HG02970 (cell line): ENCODE measurements at regions not wholly inside any gene's neighbourhood (a gene's known extent, or its start where the extent isn't known, plus 50 kb on each side); places are given as distances from the start of the nearest gene placed in this dataset.
A peak's percentile ranks its signal among the peaks of the same experiment; 100 is the strongest.

Experiments
- ATAC-seq: cut with Tn5 transposase; IDR thresholded peaks from one replicate; pipeline ENCODE4 v1.9.1; 2021; ENCODE audit warnings: mild to moderate bottlenecking, moderate library complexity, moderate number of reproducible peaks; ENCODE audit not compliant: unreplicated experiment, low FRiP score

GRCh38 chr13:79267560-79267959 lies 138.5 kb downstream of the RBM26 start:
- no peak for ATAC-seq

- ATAC-seq, result no peak
Measured at GRCh38 chr13:79258489-79258888, 147.6 kb downstream of the RBM26 start.

GRCh38 chr13:79246578-79246949 lies 159.5 kb downstream of the RBM26 start:
- no peak for ATAC-seq

GRCh38 chr13:79245937-79246577 lies 160.0 kb downstream of the RBM26 start:
- ATAC-seq, result no peak

GRCh38 chr13:79241697-79242096 lies 164.4 kb downstream of the RBM26 start:
- no peak for ATAC-seq

GRCh38 chr13:79237981-79238380 lies 168.1 kb downstream of the RBM26 start:
- no peak for ATAC-seq

GRCh38 chr13:79231887-79232286 lies 174.2 kb downstream of the RBM26 start:
- no peak for ATAC-seq

GRCh38 chr13:79229761-79230160 lies 176.3 kb downstream of the RBM26 start:
- no peak for ATAC-seq

GRCh38 chr13:79228972-79229371 lies 177.1 kb downstream of the RBM26 start:
- no peak for ATAC-seq

GRCh38 chr13:79227418-79227817 lies 178.6 kb downstream of the RBM26 start:
- ATAC-seq, result peak; percentile 51

- no peak for ATAC-seq
Measured at GRCh38 chr13:79226938-79227337, 179.1 kb downstream of the RBM26 start.

- ATAC-seq, result no peak
Measured at GRCh38 chr13:79226250-79226649, 179.8 kb downstream of the RBM26 start.

GRCh38 chr13:79225487-79226232 lies 180.4 kb downstream of the RBM26 start:
- no peak for ATAC-seq

GRCh38 chr13:79222427-79223205 lies 183.4 kb downstream of the RBM26 start:
- no peak for ATAC-seq

GRCh38 chr13:79212064-79212619 lies 193.9 kb downstream of the RBM26 start:
- no peak for ATAC-seq

GRCh38 chr13:79211377-79211776 lies 194.7 kb downstream of the RBM26 start:
- no peak for ATAC-seq

GRCh38 chr13:79197933-79198332 lies 208.1 kb downstream of the RBM26 start:
- ATAC-seq, result no peak

- no peak for ATAC-seq
Measured at GRCh38 chr13:79196843-79197242, 209.2 kb downstream of the RBM26 start.

GRCh38 chr13:79196366-79196765 lies 209.7 kb downstream of the RBM26 start:
- no peak for ATAC-seq

GRCh38 chr13:79194727-79195126 lies 211.3 kb downstream of the RBM26 start:
- peak; percentile 33 for ATAC-seq

GRCh38 chr13:79194272-79194671 lies 211.8 kb downstream of the RBM26 start:
- ATAC-seq, result peak; percentile 98
